ENCODE measurements at regions not wholly inside any gene's neighbourhood (a gene's known extent, or its start where the extent isn't known, plus 50 kb on each side); places are given as distances from the start of the nearest gene placed in this dataset.

- Histone ChIP-seq H2AFZ (ENCODE audit: low read depth, low read length) (no peak overlapping the region), H3K4me2 (ENCODE audit: low read length) (no peak overlapping the region), H3F3A (ENCODE audit: insufficient read depth, low read length, poor library complexity, severe bottlenecking) (no peaks in the 10 kb centered on the region), H3K79me2 (replicated peaks; ENCODE audit: insufficient read depth, low read length) (no peaks in the 10 kb centered on the region), H3K27ac (ENCODE audit: low read length) (no peak overlapping the region), H3K4me3 (ENCODE audit: low read length) (no peak overlapping the region), H4K20me1 (ENCODE audit: insufficient read depth) (no peaks in the 10 kb centered on the region), H3K9me3 (ENCODE audit: low read length) (no peaks in the 10 kb centered on the region), H3K27me3 (ENCODE audit: insufficient read depth, low read depth, low read length) (no peaks in the 10 kb centered on the region), H3K9me2 (ENCODE audit: insufficient read depth, low read length) (no peaks in the 10 kb centered on the region), H3K9ac (ENCODE audit: low read length) (no peak overlapping the region), H3K36me3 (ENCODE audit: insufficient read depth, low read length) (no peaks in the 10 kb centered on the region)
- TF ChIP-seq CTCF (IDR thresholded peaks at IDR 0.05; ENCODE audit: poor library complexity, severe bottlenecking) (no peak), MXI1 (conservative IDR thresholded peaks at IDR 0.05; ENCODE audit: poor library complexity, severe bottlenecking) (no peak), RAD21 (conservative IDR thresholded peaks at IDR 0.05) (no peak), EZH2 (IDR thresholded peaks at IDR 0.05; ENCODE audit: borderline replicate concordance, insufficient read depth, low read length, poor library complexity, severe bottlenecking) (no peak), REST (IDR thresholded peaks at IDR 0.05; ENCODE audit: borderline replicate concordance) (no peak), EP300 (conservative IDR thresholded peaks at IDR 0.05; ENCODE audit: poor library complexity, severe bottlenecking) (no peak), POLR2AphosphoS5 (IDR thresholded peaks at IDR 0.05) (no peak), SMC3 (conservative IDR thresholded peaks at IDR 0.05; ENCODE audit: poor library complexity) (no peak), TAF1 (IDR thresholded peaks at IDR 0.05; ENCODE audit: low read depth) (no peak)
Observed at GRCh38 chr3:70476174-70476573, 163.7 kb upstream of the MDFIC2 start.

GRCh38 chr3:70471464-70472342 lies 159.3 kb upstream of the MDFIC2 start:
- Histone ChIP-seq H3F3A (ENCODE audit: insufficient read depth, low read length, poor library complexity, severe bottlenecking) (no peaks in the 10 kb centered on the region), H3K36me3 (ENCODE audit: insufficient read depth, low read length) (no peaks in the 10 kb centered on the region), H3K4me2 (ENCODE audit: low read length) (no peak overlapping the region), H4K20me1 (ENCODE audit: insufficient read depth) (no peaks in the 10 kb centered on the region), H3K4me3 (ENCODE audit: low read length) (no peak overlapping the region), H3K27ac (ENCODE audit: low read length) (no peak overlapping the region), H2AFZ (ENCODE audit: low read depth, low read length) (no peak overlapping the region), H3K27me3 (ENCODE audit: insufficient read depth, low read depth, low read length) (no peaks in the 10 kb centered on the region), H3K9ac (ENCODE audit: low read length) (no peak overlapping the region), H3K9me2 (ENCODE audit: insufficient read depth, low read length) (no peaks in the 10 kb centered on the region), H3K9me3 (ENCODE audit: low read length) (no peaks in the 10 kb centered on the region), H3K79me2 (replicated peaks; ENCODE audit: insufficient read depth, low read length) (no peaks in the 10 kb centered on the region)
- no peak for TF ChIP-seq POLR2AphosphoS5 (IDR thresholded peaks at IDR 0.05)
- no peak for TF ChIP-seq MXI1 (conservative IDR thresholded peaks at IDR 0.05; ENCODE audit: poor library complexity, severe bottlenecking)
- no peak for TF ChIP-seq SMC3 (conservative IDR thresholded peaks at IDR 0.05; ENCODE audit: poor library complexity)
- no peak for TF ChIP-seq EP300 (conservative IDR thresholded peaks at IDR 0.05; ENCODE audit: poor library complexity, severe bottlenecking)
- no peak for TF ChIP-seq EZH2 (IDR thresholded peaks at IDR 0.05; ENCODE audit: borderline replicate concordance, insufficient read depth, low read length, poor library complexity, severe bottlenecking)

Data from neural cell (in vitro differentiated cells).